ENCODE measurements at regions not wholly inside any gene's neighbourhood (a gene's known extent, or its start where the extent isn't known, plus 50 kb on each side); places are given as distances from the start of the nearest gene placed in this dataset.

DNA sequence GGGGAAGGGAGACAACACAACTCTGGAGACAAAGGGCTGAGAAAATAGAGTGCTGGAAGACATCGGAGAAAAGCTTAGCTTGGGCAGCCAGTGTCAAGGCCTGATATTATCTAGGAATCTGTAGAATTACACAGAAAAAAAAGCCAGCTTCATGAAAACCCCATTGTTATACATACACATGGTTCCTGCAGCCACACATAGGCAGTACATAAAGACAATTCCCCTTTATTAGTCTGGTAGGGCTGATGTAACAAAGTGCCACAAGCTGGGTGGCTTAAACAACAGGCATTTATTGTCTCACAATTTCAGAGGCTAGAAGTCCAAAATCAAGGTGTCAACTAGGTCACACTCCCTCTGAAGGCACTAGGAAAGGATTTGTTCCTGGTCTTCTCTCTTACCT lies 503.5 kb downstream of the MID1IP1 start:
- no peak for DNase-seq

DNA sequence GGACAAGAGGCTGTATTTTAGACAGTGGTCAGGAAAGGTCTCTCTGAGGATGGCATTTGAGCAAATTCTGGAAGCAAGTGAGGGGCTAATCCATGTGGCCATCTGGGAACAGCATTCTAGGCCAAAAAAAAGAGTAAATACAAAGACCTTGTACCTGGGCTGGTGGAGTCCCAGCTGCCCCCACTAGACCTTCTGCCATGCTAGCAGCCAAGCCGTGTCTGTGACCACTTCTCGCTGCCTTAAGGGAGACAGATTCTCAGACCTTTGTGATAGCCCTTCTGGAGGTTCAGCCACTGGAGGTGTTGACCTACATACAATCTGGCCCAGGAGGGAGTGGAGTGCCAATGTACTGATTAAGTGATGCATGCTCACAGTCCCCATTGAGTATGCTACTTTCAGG lies 506.2 kb downstream of the MID1IP1 start:
- DNase-seq, result no peak

DNA sequence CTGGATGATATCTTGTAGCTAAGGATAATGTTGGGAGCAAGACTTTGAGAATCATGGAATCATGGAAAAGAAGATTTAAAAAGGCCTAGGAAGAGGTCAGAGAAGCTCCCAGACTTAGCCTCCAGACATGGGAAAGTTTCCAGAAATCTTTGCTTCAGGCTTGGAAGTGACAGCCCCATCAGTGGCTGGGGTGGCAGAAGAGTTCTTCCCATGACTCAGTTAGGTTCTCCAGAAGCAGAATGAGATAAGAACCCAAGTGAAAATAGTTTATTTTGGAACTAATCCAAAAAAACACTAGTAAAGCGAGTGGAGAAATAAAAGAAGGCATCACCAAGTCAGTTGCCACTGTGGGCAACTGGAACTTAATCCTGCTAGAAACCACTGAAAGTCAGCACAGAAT lies 506.9 kb downstream of the MID1IP1 start:
- no peak for DNase-seq

DNA sequence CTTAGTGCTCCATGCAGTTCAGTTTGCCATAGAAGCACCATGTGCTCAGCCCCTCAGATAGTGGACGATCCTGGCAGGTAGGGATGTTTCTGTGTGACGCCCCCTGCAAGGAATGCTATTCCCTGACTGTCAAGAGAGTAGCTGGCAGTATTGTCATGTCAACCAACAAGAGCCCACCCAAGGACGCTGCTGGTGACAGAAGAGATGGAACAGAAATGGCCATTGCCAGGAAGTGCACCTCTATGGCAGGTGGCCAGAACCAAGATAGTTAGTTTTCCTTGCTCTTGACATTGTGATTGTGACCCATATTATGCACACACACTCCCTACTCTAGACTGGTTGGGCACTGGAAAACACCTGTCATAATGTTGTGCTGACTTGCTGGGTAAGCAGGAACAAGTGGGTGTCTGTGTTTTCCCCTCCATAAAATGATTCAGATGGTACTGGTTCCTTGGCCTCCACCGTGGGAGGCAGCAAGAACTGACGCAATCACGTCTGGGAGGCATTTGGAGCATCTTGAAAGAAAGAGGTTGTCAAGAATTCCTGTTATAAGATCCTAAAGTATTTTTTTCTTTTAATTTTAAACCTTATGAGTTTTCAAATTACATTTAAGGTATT lies 507.9 kb downstream of the MID1IP1 start:
- DNase-seq, result no peak

DNA sequence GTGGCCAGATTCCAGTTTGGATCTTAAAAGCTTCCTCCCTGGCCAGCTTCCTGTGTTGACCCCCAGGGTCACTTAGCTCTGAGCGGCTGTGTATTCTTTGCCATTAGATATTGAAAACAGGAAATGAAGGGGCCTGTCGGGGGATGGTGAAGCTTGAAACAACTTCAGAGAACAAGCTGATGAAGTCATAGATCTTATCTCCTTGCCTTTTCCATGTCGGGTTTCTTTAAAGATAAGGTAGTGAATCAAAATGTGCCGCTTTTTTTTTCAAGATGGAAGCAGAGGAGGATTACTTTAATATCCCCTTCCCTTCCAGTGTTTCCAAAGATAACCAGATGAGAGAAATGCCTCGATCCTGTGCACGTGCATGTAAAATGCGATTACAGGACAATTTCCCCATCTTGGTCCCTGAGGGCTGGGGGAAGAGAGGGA lies 508.5 kb downstream of the MID1IP1 start:
- DNase-seq, result no peak

DNA sequence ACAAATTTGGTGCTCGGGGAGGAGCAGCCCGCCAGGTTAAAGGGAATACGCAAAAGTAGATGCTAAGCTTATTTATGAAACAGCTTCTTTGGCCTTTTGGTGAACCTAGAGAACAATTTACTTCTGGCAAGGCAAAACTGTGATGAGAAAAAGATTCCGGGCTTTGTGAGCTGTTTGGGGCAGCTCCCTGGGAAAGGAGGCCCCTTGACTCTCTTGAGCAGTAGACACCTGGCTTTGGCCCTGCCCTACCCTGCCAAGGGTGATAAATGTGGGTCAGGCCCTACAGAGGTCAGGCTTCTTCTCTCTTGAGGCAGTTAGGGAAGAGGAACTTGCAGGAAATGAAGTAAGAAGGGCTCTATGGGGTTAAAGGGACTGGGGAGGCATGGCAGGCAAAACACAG lies 509.6 kb downstream of the MID1IP1 start:
- no peak for DNase-seq

DNA sequence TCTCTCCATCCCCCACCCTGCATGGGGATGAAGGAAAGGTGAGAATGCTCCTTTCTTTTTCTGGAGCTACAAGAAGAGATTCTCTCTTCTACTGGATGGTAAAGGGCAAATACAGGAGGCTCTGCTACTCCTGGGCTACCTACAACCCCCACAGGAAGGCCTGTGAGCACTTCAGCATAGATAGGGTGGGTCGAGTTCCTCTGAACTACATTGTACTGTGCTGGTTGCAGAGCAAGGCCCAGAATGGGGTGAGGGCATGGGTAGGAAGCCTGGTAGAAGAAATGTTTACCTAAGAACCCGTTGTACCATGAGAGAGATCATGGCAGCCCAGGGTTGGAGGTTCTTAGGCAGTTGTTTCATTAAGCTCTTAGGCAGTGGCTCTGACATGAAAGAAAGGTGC lies 510.4 kb downstream of the MID1IP1 start:
- DNase-seq, result no peak

DNA sequence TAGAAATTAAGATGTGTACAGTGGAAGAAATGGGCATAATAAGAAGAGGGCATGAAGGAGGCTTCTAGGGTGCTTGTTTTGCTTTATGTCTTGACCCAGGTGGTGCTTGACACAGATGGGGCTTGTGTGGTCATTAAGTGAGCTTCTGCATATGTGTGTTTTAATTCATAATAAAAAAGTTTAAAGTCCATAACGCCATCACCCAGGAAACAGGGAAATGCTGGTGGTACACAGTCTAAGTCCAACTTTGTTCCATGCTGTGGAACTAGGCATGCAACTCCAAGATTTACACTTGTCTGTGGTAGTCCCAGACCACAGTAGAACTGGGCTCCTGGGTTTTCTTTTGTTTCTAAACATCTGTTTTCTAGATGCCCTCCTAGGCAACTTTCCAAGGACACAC lies 511.9 kb downstream of the MID1IP1 start:
- DNase-seq, result no peak

DNA sequence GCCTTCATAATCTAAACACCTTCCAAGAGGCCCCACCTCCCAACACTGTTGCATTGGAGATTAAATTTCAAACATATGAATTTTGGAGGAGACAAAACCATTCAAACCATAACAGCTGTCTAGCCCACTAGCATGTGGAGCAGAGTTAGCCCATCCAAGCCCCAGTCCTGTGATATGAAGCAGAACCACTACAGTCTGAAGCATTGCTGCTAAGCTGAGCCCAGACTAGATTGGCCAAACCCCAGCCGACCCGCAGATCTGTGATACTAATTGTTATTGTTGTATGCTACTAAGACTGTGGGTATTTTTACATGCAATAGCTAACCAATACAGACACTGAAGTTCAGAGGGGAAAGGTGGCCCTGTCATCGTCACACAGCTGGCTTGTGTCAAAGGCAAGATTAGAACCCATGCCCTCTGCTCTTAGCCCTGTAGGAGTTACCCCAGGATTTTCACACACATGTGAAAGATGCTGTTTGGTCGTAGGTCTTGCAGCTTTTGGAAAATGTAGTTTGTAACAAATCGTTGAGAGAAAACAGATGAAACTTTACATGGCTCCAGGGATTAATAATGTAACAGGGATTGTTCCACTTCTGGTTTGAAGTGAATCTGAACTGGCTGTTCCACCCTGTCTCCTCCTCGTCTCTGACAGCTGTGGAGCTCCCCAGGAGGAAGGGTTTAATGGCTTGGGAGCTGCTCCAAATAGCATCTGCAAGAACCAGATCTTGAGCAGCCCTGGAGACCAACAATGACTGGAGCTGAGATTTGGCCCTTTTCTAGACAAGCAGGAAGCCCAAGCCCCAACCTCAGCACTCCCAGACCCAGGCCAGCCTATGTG lies 517.5 kb downstream of the MID1IP1 start:
- DNase-seq, result no peak

DNA sequence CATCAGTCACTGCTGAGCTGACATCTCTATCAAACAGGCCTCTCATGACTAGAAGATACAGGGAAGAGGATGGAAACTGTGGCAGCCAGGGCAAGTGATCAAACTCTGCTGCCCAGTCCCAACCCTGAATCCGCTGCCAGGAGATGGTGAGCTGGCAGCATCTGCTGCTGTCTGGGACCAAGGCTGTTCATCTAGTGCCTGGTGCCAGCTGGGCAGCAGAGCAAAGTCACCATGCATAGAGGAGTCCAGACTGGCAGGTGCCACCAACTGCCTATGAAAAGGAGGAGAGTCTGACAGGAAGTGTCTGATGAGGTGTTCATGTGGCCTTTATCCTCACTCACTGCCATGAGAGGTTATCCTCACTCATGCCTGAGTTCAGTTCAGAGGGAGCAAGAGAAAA lies 518.9 kb downstream of the MID1IP1 start:
- DNase-seq, result peak; percentile 39

DNA sequence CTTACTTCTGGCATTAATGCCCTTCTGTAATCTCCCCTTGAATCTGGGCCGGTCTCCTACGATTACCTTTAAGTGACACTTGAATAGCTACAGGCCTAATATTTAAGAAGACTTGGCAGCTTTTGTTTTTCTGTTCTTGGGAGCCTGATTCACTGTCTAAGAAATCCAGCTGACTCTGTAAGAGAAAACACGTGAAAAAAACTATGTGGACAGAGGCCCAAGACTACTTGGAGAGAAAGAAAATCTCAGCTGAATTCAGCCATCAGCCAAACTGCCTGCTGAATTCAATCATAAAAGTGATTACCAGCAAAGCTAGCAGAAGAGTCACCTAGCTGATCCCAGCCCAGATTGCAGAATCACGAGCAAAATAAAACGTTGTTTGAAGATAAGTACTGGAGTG lies 521.2 kb downstream of the MID1IP1 start:
- DNase-seq, result no peak

DNA sequence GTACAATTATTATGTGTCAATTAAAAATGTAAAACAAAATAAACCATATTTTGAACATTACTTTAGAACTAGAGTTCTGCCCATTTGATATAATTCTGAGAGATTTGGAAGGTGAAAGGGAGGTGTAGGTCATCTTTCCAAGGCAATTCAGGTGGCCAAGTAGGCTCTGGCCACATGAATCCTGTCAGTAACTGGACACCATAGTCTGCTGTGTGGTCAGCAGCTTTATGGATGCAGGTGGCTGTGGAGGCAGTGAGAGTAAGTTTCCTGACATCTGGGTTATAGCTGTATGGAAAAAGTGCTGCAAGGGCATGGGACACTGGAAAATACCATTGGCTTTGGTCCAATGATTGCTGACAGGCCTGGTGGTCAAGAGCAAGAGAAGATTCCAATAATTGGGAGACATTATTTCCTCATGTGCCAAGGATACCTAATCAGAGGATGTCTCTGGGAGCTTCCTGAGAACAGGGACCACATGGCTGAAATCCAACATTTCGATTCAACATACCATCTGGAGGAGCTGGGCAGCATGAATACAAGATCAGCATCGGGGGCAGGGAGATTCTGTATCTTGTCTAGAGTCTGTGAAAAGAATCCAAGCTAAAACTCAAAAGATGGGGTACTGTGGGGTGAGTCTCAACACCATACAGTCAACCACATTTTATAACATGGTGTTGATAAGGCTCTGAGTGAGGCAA lies 523.1 kb downstream of the MID1IP1 start:
- DNase-seq, result peak; percentile 55

DNA sequence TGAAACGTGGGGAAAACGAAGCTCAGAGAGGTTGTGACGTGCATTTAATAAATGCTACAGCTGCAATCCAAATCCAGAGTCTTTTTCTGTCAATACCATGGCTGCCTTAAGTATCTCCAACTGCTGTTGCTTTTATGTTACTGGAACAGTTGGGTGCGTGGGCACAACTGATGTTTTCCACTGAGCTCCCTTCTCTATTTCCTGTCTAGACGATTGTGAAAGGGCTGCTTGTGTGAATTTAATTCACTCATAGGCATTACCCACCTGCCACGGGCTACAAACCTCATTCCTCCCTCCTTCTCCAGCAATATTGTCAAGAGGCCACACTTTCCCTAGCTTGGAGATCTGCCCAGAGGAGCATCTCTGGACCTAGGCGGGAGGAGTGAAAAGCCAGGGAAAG lies 526.0 kb downstream of the MID1IP1 start:
- no peak for DNase-seq

DNA sequence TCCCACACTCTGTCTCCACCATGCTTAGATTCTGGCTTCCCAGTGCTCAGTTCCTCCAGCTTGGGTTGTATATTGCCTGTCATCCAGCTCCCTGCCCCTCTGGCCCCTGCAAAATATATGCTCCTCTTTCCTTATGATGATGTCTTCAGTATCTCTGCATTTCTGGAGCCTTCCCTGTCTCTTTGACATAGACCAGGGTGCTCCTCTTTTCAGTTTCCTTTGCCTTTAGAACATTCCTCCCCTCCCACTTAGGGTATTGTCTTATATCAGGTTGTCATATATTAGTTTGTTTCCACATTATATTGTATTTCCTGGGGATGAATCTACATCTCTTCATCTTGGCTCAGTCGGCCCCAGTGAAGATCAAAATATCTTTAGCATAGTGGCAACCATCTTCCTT lies 526.4 kb downstream of the MID1IP1 start:
- DNase-seq, result no peak

DNA sequence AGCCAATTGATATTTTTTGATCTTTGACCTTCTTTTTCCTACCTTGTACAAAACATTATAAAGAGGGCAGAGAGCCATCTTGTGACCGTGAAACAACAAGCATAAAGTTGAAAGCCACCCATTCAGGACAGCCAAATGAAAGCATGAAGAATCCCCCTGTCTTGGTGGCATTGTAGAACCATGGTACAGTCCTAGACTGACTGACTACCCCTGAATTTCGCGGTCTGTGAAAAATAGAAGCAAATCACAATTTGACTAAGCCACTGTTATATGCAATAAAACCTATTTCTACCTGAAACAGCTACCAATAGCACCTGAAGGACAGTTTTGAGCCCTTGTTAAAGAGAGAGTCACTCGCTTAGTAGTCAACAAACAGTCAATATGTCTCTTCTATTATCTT lies 527.4 kb downstream of the MID1IP1 start:
- DNase-seq, result no peak

DNA sequence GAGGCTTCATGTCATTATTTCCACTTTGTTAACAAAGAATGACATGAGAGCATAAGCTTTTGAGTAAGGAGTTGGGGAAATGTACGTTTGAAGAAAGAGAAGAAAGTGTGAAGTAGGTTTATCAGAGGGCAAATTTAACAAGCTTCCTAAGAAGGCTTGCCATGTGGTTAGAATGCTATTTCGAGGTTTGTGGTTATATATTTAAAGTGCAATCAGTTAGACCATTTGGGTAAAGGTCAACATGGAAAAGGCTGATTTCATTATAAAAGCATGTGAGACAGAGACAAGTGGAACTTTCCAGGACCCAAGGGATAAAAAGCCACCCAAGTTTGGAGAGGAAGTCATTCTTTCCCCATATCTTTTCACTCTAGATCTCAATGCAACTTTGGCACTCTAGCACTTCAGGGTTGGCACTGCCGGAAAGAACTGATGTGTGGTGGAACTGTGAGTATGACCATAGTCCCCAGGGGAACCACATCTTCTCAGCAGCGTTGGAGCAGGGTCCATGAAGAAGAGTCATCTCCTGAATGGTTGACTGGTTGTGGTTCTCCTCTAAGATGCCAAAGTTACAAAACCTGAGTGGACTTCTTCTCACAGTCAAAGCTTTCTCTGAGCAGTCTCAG lies 529.9 kb downstream of the MID1IP1 start:
- no peak for DNase-seq

DNA sequence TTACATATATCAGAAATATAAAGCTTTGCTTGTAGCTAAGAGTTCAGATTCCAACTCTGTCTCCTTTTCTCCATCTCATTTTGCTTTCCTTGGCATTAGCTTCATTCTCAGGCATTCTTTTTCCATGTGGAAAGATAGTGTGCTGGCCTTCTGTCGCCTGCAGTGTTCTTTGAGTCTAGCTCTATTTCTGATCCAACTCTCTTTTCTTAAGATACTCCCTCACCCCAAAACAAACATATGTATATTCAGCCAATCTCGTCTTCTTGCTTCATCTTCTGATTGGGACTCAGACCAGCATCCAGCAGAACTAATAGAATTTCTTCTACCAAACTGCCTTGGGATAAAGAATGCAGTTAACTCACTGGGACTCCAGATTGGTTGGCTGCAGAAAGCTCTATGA lies 532.2 kb downstream of the MID1IP1 start:
- no peak for DNase-seq

DNA sequence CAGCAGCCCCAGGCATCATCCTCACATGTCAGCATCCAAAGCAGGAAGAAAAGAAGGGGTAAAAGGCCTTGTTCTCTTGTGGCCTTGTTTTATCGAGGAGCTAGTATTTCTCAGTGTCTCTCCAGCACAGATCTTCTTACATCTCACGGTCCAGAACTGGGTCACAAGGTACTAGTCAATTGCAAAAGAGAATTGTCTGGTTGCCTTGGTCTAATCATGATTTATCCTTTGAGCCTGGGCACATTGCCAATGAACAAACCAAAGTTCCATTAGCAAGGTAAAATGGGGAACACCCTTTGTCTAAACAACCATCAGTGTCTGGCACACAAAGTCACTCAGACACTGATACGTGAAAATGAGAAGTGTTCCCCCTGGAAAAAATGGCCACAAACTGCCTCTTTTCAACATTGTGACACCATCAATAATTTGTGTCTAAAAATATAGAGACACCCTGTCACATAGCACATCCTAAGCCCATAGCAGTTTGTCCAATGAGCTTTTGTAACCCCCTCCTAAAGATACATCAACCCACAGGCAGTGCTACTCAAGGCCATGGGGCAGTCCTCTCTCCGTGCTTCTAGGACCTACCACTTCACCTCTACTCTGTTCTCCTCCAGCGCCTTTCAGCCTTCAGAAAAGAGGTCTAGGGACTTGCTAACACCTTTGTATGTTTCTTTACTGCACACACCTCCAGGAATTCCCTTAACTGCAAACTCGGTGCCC lies 534.4 kb downstream of the MID1IP1 start:
- DNase-seq, result peak; percentile 23

DNA sequence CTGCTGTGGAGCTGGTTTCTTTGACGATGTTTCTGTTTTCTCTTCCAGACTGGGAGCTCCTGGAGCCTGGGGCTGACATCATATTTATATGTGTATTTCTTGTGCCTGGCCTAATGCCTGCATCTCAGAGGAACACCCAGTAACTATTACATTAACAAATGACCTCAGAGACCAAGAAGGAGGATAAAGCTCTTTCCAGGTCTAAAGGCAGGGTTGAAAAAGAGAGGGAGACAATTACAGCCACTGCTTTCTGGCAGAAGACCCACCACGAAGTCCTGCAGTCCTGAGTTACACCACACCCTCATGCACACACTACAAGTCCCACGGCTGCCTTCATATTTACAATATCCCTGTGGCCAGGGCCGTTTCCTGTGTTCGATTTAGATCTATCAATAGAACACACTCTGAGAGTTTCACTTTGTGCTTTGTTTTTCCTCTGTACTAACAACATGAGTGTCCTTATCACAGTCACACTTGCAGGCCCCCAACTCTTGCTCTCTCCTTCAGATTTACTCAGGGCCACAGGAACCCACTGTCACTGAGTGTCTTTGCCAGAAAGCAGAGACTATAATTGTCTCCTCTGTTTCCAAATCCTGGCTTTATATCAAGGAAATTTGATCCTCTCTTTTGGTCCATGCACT lies 535.5 kb downstream of the MID1IP1 start:
- peak; percentile 69 for DNase-seq

DNA sequence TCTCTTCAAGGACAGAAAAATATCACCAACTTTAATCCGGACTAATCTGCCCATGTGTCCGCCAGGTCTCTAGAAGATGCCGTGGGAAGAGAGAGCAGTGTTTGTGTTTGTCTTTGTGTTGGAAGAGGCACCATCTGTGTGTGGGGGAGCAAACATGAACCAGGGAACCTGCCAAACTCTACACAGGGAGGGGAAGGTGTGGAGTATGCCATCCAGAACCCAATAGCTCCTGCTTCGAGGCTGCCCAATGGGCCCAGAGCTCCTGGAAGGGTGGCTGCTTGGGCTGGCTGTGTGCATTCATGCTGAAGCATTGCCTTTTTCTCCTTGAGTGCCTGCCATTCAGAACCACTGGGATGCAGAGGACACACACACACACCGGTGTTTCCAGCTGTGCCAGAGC lies 536.2 kb downstream of the MID1IP1 start:
- DNase-seq, result peak; percentile 74

DNA sequence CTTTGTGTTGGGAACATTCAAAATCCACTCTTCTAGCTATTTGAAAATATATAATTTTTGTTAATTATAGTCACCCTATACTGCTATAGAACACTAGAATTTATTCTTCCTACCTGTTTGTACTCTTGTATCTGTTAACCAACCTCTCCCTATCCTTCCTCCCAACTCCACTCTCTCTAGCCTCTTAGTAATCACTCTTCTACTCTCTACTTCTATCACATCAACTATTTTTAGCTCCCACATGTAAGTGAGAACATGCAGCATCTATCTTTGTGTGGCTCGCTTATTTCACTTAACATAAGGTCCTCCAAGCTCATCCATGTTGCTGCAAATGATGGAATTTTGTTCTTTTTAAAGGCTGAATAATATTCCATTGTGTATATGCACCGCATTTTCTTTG lies 537.3 kb downstream of the MID1IP1 start:
- DNase-seq, result no peak

DNA sequence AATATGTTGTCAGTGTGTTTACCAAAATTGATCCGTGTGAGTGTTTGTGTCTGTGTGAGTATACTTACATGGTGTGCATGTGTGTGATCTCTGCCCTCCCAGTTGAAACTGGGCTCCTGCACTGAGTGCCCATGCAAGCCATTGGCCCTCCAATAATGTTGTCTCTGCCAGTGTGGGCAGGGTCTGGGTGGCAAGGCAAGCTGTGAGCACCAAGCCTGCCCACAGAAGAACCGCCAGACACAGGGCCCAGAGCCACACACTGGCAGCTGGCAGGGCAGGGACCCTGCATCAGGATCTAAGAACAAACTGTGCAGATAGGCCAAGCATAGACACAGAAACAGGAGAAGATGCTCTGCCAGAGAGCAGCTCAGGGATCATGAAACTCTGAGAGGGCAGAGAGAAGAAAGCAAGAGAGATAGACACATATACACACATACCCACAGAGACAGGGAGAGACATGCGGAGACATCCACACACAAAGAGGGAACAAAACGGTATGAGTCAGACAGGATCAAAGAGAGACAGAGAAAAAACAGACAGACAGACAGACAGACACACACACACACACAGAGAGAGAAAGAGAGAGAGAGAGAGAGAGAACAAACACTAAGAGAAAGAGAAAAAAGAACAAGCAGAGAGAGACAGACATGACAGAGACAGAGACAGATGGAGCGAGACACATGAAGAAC lies 555.0 kb downstream of the MID1IP1 start:
- DNase-seq, result no peak

Data from NCI-H2171 treated with DMSO at 0.1 percent for 48 hours (cell line).